ENCODE measurements at regions not wholly inside any gene's neighbourhood (a gene's known extent, or its start where the extent isn't known, plus 50 kb on each side); places are given as distances from the start of the nearest gene placed in this dataset.

GRCh38 chr11:90512846-90513245, 290.0 kb upstream of the CHORDC1 start:
- CTCF ChIA-PET = no interaction called here

GRCh38 chr11:90510839-90511238, 288.0 kb upstream of the CHORDC1 start:
- H3K4me3 Mint-ChIP-seq = no peak overlapping the region
- H3K9me3 Mint-ChIP-seq = peaks cover 5% of the 10 kb centered on the region
- H3K27ac Mint-ChIP-seq = no peak overlapping the region
- CTCF ChIA-PET = no interaction called here
- no peaks in the 10 kb centered on the region for H3K27me3 Mint-ChIP-seq (ENCODE audit: low read depth)
- peaks cover 23% of the 10 kb centered on the region for H3K4me1 Mint-ChIP-seq
- POLR2A ChIA-PET = no interaction called here
- ATAC-seq (no peak), DNase-seq (ENCODE audit: low spot score) (no peak)
- H3K36me3 Mint-ChIP-seq = no peaks in the 10 kb centered on the region
- no peak for TF ChIP-seq ERG (CRISPR knock-in tag; IDR thresholded peaks at IDR 0.05)
- TF ChIP-seq GTF2I (CRISPR knock-in tag; conservative IDR thresholded peaks at IDR 0.05) = no peak
- TF ChIP-seq ZMAT4 (CRISPR knock-in tag; IDR thresholded peaks at IDR 0.05) = no peak
- no peak for TF ChIP-seq FOXP4 (CRISPR knock-in tag; IDR thresholded peaks at IDR 0.05)
- TF ChIP-seq ZNF121 (CRISPR knock-in tag; IDR thresholded peaks at IDR 0.05) = no peak
- TF ChIP-seq FOXP1 (CRISPR knock-in tag; IDR thresholded peaks at IDR 0.05; ENCODE audit: borderline replicate concordance) = no peak

More at GRCh38 chr11:90512846-90513245, 290.0 kb upstream of the CHORDC1 start:
- H3K4me1 Mint-ChIP-seq = peaks cover 11% of the 10 kb centered on the region
- H3K27me3 Mint-ChIP-seq (ENCODE audit: low read depth) = no peaks in the 10 kb centered on the region
- POLR2A ChIA-PET = no interaction called here
- H3K36me3 Mint-ChIP-seq = no peaks in the 10 kb centered on the region
- no peak overlapping the region for H3K4me3 Mint-ChIP-seq
- DNase-seq (ENCODE audit: low spot score) = no peak
- no peak overlapping the region for H3K27ac Mint-ChIP-seq
- ATAC-seq = no peak
- TF ChIP-seq PREB (CRISPR knock-in tag; IDR thresholded peaks at IDR 0.05; ENCODE audit: borderline replicate concordance) (no peak), MLX (CRISPR knock-in tag; IDR thresholded peaks at IDR 0.05) (no peak), SP1 (CRISPR knock-in tag; conservative IDR thresholded peaks at IDR 0.05) (no peak), CDX4 (CRISPR knock-in tag; IDR thresholded peaks at IDR 0.05; ENCODE audit: borderline replicate concordance) (no peak), ETV6 (CRISPR knock-in tag; IDR thresholded peaks at IDR 0.05) (no peak), OVOL2 (CRISPR knock-in tag; IDR thresholded peaks at IDR 0.05; ENCODE audit: borderline replicate concordance) (no peak), SMAD3 (CRISPR knock-in tag; IDR thresholded peaks at IDR 0.05; ENCODE audit: borderline replicate concordance) (no peak), ATF6 (CRISPR knock-in tag; IDR thresholded peaks at IDR 0.05) (no peak), ZNF425 (CRISPR knock-in tag; conservative IDR thresholded peaks at IDR 0.05) (no peak), ATF1 (CRISPR knock-in tag; IDR thresholded peaks at IDR 0.05) (no peak)
- peaks cover 5% of the 10 kb centered on the region for H3K9me3 Mint-ChIP-seq
